Ovary (tissue), 7 donors: ENCODE measurements at regions not wholly inside any gene's neighbourhood (a gene's known extent, or its start where the extent isn't known, plus 50 kb on each side); places are given as distances from the start of the nearest gene placed in this dataset.

Experiments used
- DNase-seq, 5 donors: peaks; one replicate each; pipeline ENCODE4 v3.0.0-alpha.2; 2019 to 2020
- H3K27ac ChIP-seq, 2 donors: fragments of 200-600 bp; one replicate each; pipeline versions ENCODE4 v1.5.1 to v1.8.0; 2019 to 2022
- H3K27me3 ChIP-seq: fragments of 200-600 bp; one replicate; pipeline ENCODE4 v1.8.0; 2022
- H3K36me3 ChIP-seq: fragments of 200-600 bp; sonication (generic); one replicate; pipeline ENCODE4 v1.5.1; 2019
- H3K4me1 ChIP-seq: one replicate; pipeline ENCODE4 v1.8.1; 2013; ENCODE audit warnings: mild to moderate bottlenecking, moderate library complexity; ENCODE audit not compliant: insufficient read depth
- H3K4me3 ChIP-seq: fragments of 200-600 bp; sonication (generic); one replicate; pipeline ENCODE4 v1.5.1; 2017
- H3K9me3 ChIP-seq, 2 donors: fragments of 200-600 bp in 1 of 2; sonication (generic) in 1 of 2; one replicate each; pipeline versions ENCODE4 v1.5.1 to v1.8.1; 2013 to 2019; ENCODE audit warnings: mild to moderate bottlenecking in 1 of 2, moderate library complexity in 1 of 2
- EP300 ChIP-seq: sonication (generic); formaldehyde crosslinking; IDR thresholded peaks from one replicate; pipeline ENCODE4 v1.6.1; 2017; ENCODE audit warnings: antibody characterized with exemption
- POLR2A ChIP-seq: fragments of 450-650 bp; IDR thresholded peaks from one replicate; pipeline ENCODE4 v1.6.1; 2017; ENCODE audit warnings: antibody characterized with exemption, mild to moderate bottlenecking, moderate library complexity
- WGBS, 3 donors: extraction: QIAGEN DNeasy Blood & Tissue Kit in 1 of 3; methylation state at CpG; one replicate each; pipeline versions ENCODE4 v1.1.5 to v1.1.7; 2013 to 2017; 5-methylcytosine and 5-hydroxymethylcytosine counted together
- intact Hi-C, 4 donors: fragments of 100-400 bp; cut with DNase I; formaldehyde crosslinking; loops; one replicate each; pipeline versions ENCODE4 v1.11.0 to v1.15.1; 2022 to 2023
- TF ChIP-seq, protein P1 (sequence below), 3 donors: fragments of 450-650 bp in 2 of 3; fragments of 200-600 bp in 1 of 3; IDR thresholded peaks; one replicate each; pipeline versions ENCODE4 v1.5.1 to v1.8.0; 2016 to 2022; ENCODE audit warnings: antibody characterized with exemption in 3 of 3, mild to moderate bottlenecking in 1 of 3
- donor health status: DM: no; HTN: no; CAD: no; lungs with moderate emphysema.
- donor health status: DM: no; HTN: no; CAD: no.
- donor health status: Bipolar disorder and iron deficiency.
- donor health status: DM: no; HTN: no; CAD: no.
- donor health status: DM: yes; HTN: yes; CAD: no.

DNA sequence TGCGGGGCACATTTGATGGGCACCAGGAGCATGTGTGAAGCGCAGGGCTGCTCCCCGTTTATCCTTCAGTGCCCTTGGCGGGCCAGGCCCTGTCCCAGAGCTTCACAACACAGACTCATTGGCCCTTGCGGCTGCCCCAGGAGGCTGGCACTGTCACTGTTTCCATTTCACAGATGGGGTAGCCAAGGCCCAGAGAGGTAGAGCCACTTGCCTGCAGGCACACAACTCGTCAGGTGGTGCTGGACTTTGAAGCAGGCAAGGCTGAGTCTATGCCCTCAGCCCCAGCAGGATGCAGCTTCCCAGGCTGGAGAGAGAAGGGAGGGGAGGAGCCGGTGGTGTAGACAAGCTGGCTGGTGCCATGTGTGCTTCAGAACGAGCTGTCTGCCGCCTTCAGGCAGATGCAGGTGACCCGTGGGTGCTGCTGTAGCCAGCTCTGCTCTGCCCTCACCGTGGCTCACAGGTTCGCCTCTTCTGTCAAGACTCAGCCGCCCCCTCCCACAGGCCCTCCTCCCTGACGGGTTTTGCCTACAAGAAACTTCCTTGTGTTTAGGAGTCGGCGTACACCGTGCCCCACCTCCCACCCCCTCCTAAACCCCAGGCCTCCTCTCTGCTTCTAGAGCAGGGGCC, 232.3 kb upstream of the CIBAR2 start:
- no peak overlapping the region for H3K4me3 ChIP-seq
- no peak for TF ChIP-seq EP300
- no peaks in the 10 kb centered on the region for H3K36me3 ChIP-seq
- WGBS, 3 donors, result 87 to 89% (median 89%) methylated on average over 16 to 17 of the region's 17 CpGs
- intact Hi-C loops, result no loop called here
- no peaks in the 10 kb centered on the region for H3K27me3 ChIP-seq
- no peaks in the 10 kb centered on the region for H3K9me3 ChIP-seq
- H3K27ac ChIP-seq, result no peak overlapping the region
- no peak for DNase-seq
- H3K4me1 ChIP-seq, result peaks cover 2% of the 10 kb centered on the region

DNA sequence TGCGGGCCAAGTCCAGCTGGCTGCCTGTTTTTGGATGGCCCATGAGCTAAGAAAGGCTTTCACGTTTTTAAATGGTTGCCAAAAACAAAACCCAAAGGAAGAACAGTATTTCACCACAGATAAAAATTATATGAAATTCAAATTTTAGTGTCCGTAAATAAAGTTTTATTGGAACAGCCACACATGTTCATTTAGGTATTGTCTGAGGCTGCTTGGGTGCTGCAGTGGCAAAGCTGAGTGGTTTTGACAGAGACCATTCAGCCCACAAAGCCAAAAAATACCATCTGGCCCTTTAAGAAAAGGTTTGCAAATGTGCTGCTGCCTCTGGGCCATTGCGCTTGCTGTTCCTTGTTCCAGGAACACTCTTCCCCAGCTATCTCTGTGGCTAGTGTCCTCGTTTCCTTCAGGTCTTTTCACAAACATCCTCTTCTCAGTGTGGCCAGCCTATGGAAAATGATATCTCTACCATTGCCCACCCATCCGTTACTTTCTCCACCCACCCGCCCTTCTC, 232.9 kb upstream of the CIBAR2 start:
- TF ChIP-seq, protein P1, sequence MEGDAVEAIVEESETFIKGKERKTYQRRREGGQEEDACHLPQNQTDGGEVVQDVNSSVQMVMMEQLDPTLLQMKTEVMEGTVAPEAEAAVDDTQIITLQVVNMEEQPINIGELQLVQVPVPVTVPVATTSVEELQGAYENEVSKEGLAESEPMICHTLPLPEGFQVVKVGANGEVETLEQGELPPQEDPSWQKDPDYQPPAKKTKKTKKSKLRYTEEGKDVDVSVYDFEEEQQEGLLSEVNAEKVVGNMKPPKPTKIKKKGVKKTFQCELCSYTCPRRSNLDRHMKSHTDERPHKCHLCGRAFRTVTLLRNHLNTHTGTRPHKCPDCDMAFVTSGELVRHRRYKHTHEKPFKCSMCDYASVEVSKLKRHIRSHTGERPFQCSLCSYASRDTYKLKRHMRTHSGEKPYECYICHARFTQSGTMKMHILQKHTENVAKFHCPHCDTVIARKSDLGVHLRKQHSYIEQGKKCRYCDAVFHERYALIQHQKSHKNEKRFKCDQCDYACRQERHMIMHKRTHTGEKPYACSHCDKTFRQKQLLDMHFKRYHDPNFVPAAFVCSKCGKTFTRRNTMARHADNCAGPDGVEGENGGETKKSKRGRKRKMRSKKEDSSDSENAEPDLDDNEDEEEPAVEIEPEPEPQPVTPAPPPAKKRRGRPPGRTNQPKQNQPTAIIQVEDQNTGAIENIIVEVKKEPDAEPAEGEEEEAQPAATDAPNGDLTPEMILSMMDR (IDR thresholded peaks at IDR 0.05), result no peak
- TF ChIP-seq POLR2A (no peak), EP300 (no peak)
- Histone ChIP-seq H3K27ac (no peak overlapping the region), H3K9me3 (no peaks in the 10 kb centered on the region), H3K4me3 (no peak overlapping the region), H3K27me3 (no peaks in the 10 kb centered on the region), H3K36me3 (no peaks in the 10 kb centered on the region), H3K4me1 (peaks cover 5% of the 10 kb centered on the region)
- DNase-seq, result no peak
- 64 to 86% (median 81%) methylated on average over 7 of the region's 7 CpGs for WGBS, 3 donors
- intact Hi-C loops, result no loop called here

DNA sequence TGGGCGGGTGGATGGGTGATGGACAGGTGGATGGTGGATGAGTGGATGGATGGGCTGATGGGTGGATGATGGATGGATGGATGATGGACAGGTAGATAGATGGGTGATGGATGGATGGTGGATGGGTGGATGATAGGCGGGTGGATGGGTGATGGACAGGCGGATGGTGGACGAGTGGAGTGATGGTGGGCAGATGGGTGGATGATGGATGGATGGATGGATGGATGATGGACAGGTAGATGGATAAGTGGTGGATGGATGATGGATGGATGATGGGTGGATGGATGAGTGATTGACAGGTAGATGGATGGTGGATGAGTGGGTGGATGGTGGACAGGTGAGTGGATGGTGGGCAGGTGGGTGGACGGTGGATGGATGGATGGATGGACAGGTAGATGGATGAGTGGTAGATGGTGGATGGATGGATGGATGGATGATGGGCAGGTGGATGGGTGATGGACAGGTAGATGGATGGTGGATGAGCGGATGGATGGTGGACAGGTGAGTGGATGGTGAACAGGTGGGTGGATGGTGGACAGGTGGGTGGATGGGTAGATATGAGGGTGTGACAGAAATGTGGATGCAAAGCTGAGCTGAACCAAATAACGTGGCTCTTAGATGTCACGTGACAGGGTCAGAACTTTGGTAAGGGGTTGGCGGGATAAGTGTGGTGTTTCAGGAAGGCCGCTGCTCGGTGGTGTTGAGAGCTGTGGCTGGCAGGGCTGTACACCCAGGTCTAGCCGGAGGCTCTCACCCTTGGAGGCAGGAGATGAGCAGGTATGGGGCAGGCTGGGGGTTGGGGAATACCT, 234.3 kb upstream of the CIBAR2 start:
- intact Hi-C loops, result no loop called here
- Histone ChIP-seq H3K9me3 (no peaks in the 10 kb centered on the region), H3K27ac (no peak overlapping the region), H3K4me3 (no peak overlapping the region), H3K4me1 (peaks cover 13% of the 10 kb centered on the region), H3K36me3 (no peaks in the 10 kb centered on the region), H3K27me3 (no peaks in the 10 kb centered on the region)
- 94 to 95% (median 94%) methylated on average over 12 of the region's 12 CpGs for WGBS, 3 donors
- no peak for DNase-seq
- TF ChIP-seq POLR2A (no peak), EP300 (no peak)
- TF ChIP-seq, protein P1 (IDR thresholded peaks at IDR 0.05), result no peak

DNA sequence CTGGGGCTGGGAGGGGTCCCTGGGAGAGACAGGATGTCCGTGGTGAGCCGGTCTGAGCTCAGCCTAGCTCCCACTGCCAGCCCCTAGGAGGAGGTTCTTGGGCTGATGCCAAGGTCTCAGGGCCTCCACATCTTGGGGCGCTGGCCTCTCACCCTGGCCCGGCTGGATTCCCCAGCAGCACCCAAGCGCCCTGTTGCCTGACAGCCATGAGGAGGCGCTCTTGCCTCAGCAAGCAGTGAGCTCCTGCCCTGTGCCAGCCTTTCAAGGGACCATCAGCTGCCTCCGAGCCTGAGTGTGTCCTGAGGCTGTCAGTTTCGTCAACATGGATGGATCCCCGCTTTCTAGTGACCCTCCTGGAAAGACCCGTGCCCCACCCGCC, 234.9 kb upstream of the CIBAR2 start:
- Histone ChIP-seq H3K27me3 (no peaks in the 10 kb centered on the region), H3K9me3 (no peaks in the 10 kb centered on the region), H3K36me3 (no peaks in the 10 kb centered on the region), H3K4me3 (no peak overlapping the region), H3K4me1 (peaks cover 13% of the 10 kb centered on the region), H3K27ac (no peak overlapping the region)
- no peak for DNase-seq
- TF ChIP-seq, protein P1 (IDR thresholded peaks at IDR 0.05), result no peak
- TF ChIP-seq POLR2A (no peak), EP300 (no peak)
- intact Hi-C loops, result no loop called here
- 81 to 85% (median 84%) methylated on average over 9 to 11 of the region's 11 CpGs for WGBS, 3 donors
